NCI-H2196 (cell line): ENCODE measurements at regions not wholly inside any gene's neighbourhood (a gene's known extent, or its start where the extent isn't known, plus 50 kb on each side); places are given as distances from the start of the nearest gene placed in this dataset.
A peak's percentile ranks its signal among the peaks of the same experiment; 100 is the strongest.

Experiments
- DNase-seq: peaks from one replicate; lab custom pipeline; 2025; ENCODE audit not compliant: unreplicated experiment; lab: John Stamatoyannopoulos, UW

- no peak for DNase-seq
Measured at GRCh38 chr3:188088948-188089685, 64.8 kb upstream of the LPP start.

- peak; percentile 67 for DNase-seq
Measured at GRCh38 chr3:188090620-188091309, 63.2 kb upstream of the LPP start.

GRCh38 chr3:188091746-188092145, 62.2 kb upstream of the LPP start:
- no peak for DNase-seq

- DNase-seq = no peak
Measured at GRCh38 chr3:188092648-188093047, 61.3 kb upstream of the LPP start.

DNA sequence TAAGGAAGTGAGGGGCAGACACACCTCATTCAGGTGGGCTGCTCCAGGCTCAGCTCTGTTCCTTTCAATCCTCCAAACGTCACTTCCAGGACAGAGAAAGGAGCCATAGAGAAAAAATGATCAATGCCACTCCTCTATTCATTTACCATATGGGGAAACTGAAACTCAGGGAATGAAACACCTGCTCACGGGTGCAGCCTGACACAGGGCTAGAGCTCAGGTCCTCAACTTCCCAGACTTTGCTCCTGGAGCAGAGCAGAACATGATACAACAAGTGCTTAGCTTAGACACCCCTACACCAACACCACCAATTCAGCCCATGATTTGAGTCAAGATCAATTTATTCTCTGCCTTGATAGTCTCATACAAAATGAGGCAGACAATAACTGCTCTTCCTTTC, 58.5 kb upstream of the LPP start:
- DNase-seq = no peak

DNA sequence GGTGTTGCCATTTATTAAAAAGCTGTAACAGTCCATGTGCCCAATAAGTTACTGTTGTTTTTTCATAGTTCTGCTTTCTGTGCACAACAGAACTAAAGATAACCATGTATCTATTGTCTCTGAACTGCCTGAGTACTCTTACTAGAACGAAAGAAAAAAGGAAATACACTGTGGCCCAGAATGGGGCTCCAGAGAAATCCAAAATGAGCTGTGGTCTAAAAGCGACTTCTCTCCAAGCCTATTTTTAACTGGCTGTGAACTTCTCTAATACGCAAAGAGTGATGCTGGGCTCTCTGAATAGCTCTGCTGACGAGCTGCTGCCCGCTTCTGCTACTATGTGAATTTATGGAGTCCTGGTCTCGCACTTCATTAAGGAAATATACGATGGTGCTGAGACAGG, 56.2 kb upstream of the LPP start:
- no peak for DNase-seq

- no peak for DNase-seq
Measured at GRCh38 chr3:188099907-188100306, 54.0 kb upstream of the LPP start.

GRCh38 chr3:188102861-188103547, 51.0 kb upstream of the LPP start:
- no peak for DNase-seq

DNA sequence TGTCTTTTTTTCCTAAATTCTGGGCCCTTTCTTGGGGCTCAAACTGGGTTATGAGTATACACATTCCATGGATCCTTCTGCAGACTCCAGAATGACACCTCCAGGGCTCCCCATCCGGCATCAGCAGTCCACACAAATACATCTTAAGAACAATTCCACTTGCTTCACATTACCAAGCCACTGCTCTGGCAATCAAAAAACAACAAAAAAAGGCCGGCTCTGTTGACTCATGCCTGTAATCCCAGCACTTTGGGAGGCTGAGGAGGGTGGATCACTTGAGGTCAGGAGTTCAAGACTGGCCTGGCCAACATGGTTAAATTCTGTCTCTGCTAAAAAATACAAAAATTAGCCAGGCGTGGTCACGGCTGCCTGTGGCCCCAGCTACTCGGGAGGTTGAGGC, 49.9 kb upstream of the LPP start:
- DNase-seq = no peak
